ENCODE measurements at regions not wholly inside any gene's neighbourhood (a gene's known extent, or its start where the extent isn't known, plus 50 kb on each side); places are given as distances from the start of the nearest gene placed in this dataset.
"Not testable (repeated sequence)": the region's sequence is repeated elsewhere in the genome, so short reads cannot be mapped to it uniquely, and the experiment has no call there.

- DNase-seq (ENCODE audit: low spot score): no peak
These were observed 50.3 kb upstream of the OSBPL11 start for GRCh38 chr3:125645616-125646015.

- no peak for DNase-seq (ENCODE audit: low spot score)
These were observed 51.3 kb upstream of the OSBPL11 start for GRCh38 chr3:125646581-125646980.

DNA sequence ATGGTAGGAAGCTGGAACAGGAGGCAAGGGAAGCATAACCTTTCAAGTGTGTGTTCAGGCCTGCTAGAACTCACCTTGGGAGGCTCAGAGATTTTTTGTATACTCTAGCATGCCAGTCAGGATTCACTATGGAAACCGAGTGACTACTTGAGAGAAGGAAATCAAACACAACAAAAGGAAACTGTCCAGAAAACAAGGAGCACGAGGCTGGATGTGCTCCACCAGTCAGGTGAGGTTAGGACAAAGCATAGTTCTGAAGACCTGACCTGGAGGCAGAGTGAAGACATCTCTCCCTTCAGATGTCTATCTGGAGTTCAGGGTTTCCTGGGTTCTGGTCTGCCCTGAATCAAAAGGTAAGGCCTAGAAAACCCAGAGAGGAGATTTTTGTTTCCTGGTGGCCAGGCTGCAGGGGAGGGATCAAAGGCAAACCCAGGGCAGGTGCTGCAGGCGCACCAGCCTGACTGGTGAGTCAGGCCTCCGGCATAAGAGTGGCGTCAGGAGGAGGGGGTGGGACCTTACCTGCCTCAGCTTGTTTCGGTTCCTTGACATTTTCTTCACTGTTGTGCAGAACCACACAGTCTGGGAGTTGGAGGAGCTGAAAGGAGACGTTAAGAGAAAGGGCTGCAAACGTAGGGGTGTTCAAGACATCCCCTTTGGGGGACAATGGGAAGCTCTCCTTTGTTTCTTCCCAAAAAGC lies 52.2 kb upstream of the OSBPL11 start:
- peak; percentile 69 for DNase-seq (ENCODE audit: low spot score)

DNA sequence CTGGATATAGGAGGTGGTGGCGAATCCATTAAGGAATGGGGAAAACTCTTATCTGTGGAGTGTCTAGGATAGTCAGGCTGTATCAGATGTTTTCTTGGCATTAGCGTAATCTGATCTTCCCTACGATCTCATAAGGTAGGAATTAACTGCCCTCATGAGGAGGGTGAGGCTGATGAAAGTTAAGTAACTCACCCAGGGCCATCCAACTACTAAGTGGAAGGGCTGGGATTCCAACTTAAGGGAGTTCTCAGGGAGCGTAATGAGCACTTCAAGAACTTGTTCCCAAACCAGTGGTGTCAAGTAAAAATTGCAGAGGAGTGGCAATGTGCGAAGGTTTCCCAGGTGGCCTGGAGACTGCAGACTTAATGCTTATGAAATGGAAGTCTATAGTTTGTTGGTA lies 55.9 kb upstream of the OSBPL11 start:
- no peak for DNase-seq (ENCODE audit: low spot score)

- no peak for DNase-seq (ENCODE audit: low spot score)
These were observed 57.1 kb upstream of the OSBPL11 start for GRCh38 chr3:125652349-125652748.

DNA sequence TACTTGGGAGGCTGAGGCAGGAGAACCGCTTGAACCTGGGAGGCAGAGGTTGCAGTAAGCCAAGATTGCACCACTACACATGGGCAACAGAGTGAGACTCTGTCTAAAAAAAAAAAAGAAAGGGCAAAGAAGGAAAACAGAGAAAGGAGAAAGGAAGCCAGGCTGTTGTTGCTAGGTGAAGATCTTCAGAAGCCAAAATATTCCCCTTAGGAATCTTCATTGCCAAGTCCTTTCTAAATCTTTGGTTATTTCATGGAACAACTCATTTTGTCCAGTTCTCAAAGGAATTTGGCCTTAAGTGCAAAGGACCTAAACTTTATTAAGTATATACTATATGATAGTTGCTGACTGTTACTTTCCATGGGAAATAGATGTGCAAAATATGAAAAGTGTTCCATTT lies 59.2 kb upstream of the OSBPL11 start:
- no peak for DNase-seq (ENCODE audit: low spot score)

DNA sequence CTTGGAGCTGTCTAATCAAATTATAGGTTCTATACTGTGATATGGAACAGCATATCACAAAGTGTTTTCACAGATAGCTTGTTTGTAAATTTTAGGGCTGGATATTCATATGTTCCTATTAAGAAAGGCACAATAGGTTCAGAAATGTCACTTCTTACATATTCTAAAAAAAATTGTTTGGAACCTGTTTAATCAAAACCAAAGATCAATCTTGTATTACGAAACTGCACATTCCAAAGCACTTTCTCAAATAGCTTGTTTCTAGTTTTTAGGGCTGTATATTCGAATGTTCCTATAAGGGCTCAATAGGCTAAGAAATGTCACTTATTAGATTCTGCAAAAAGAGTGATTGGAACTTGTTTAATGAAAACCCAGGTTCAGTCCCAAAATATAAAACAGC lies 67.4 kb upstream of the OSBPL11 start:
- DNase-seq (ENCODE audit: low spot score): no peak

DNA sequence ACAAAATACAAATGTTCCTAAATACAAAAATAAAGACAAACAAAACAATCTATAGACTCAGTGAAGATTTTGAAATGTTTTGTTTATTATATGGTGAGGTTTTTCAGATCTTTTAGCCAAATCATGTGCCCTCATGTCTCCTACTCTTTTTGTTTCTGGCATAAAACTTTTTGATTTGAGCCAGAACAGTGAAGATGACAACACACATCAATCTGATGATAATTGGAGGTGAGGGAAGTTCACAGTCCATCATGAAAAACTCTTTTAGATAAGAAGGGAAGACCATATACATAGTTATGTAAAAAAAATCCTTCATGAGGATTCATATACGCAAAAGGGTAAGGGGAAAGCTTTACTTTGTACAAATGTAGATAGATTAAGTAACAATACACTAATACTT lies 75.1 kb upstream of the OSBPL11 start:
- DNase-seq (ENCODE audit: low spot score): no peak

GRCh38 chr3:125670945-125671344 lies 75.6 kb upstream of the OSBPL11 start:
- no peak for DNase-seq (ENCODE audit: low spot score)

- DNase-seq (ENCODE audit: low spot score): no peak
These were observed 76.4 kb upstream of the OSBPL11 start for GRCh38 chr3:125671461-125672243.

DNA sequence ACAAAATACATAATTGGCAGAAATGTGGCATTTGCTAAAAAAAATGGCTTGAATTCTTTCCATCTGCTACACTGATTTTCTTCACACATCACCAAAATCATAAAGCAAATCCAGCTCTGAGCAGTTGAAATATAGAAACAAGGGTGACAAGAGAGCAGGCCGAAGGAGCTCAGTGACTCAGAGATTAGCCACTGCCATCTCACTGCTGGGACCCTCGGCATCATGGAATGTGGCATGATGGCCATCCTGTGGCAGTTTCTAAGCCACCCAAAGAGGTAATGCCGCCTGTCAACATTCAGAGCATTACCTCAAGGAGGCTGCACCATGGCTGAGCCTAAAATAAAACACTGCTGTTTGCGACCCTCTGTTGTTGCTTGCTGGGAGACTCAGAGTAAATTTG lies 80.5 kb upstream of the OSBPL11 start:
- no peak for DNase-seq (ENCODE audit: low spot score)

- DNase-seq (ENCODE audit: low spot score): no peak
These were observed 84.0 kb upstream of the OSBPL11 start for GRCh38 chr3:125679258-125679657.

DNA sequence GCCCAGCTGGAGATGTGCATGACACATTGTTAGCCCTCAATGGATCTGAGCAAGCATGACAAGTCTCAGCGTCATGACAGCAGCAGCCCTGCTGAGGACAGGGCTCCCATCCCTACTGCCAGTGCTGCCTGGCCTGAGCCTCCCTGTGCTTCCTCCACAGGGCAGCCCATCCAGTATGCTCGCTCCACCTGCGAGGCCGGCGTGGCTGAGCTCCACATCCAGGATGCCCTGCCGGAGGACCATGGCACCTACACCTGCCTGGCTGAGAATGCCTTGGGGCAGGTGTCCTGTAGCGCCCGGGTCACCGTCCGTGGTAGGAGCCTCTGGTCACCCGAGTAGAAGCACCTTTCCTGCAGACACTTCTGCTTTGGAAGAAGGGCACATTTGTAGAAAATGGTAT lies 85.8 kb upstream of the OSBPL11 start:
- DNase-seq (ENCODE audit: low spot score): no peak

DNA sequence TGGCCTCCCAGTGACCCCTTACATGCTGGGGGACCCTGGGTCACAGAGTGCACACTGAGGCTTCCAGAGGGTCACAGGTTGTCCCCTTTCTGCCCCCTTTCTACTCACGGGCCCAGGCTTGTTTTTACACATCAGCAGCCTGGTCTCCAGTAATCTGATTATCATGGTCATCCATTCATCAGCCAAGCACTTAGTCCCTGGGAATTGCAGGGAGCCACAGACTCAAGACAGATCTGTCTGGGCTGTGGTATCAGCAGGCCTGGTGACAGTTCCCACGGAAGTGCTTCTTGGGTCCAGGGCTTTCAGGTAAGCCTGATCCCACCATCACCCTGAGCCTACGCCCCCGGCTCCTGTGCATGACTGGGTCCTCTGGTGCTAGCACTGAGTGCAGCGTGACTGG lies 86.6 kb upstream of the OSBPL11 start:
- DNase-seq (ENCODE audit: low spot score): not testable (repeated sequence)

GRCh38 chr3:125682610-125683009 lies 87.3 kb upstream of the OSBPL11 start:
- peak; percentile 53 for DNase-seq (ENCODE audit: low spot score)

DNA sequence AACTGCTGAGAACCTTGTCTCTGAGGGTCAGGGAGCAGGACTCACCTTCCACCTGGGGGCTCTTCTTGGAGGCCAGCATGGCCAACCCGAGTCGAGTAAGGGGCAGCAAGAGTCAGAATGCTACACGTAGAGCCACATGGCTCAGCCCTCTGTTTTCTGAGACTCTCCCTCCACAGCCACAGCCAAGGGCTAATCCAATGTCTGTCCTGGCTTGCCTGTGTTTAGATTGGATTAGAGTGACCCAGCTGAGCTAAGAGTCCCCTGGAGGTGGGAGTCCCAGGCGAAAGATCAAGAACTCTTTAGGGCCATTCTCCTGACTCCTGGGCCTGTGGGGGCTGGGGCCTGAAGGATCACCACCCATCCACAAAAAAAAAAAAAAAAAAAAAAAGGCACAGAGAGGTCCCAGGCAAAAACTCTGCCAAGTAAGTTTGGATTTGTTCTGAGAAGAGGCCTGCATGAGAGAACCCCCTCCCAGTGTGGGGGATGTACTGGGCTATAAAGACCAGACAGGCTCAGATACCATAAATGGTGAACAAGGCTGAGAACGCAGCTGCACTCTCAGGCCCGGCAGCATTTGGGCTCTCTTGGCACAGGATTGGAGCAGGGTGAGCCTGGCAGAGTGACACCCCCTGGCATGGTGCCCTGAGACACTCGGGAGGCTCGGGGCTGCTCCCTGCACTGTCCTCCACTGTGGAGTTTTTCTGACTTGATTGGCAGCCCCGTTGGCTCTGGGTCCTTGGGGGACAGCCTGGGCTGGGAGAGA lies 88.0 kb upstream of the OSBPL11 start:
- DNase-seq (ENCODE audit: low spot score): peak; percentile 79

DNA sequence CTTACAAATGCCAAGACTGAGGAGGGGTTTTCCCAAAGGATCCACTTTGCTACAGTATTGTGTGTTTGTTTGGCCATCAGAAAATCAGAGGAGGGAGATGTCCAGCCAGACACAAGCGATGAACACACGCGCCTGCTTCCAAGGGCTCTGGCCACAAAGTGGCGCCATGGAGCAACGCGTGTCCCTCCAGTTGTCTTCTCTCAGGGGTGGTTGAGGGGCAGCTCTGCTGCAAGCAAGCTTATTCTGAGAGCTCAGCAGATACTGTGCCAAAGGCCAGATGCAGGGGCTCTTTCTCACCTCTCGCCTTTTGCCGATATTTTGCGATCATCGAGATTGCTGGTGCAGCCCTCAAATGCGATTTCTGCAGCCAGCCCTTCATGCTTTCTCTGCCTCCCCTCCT lies 88.9 kb upstream of the OSBPL11 start:
- DNase-seq (ENCODE audit: low spot score): peak; percentile 50

GRCh38 chr3:125685741-125686140 lies 90.4 kb upstream of the OSBPL11 start:
- DNase-seq (ENCODE audit: low spot score): not testable (repeated sequence)

- DNase-seq (ENCODE audit: low spot score): no peak
These were observed 97.1 kb upstream of the OSBPL11 start for GRCh38 chr3:125692361-125692760.

- DNase-seq (ENCODE audit: low spot score): no peak
These were observed 98.6 kb upstream of the OSBPL11 start for GRCh38 chr3:125693887-125694286.

DNA sequence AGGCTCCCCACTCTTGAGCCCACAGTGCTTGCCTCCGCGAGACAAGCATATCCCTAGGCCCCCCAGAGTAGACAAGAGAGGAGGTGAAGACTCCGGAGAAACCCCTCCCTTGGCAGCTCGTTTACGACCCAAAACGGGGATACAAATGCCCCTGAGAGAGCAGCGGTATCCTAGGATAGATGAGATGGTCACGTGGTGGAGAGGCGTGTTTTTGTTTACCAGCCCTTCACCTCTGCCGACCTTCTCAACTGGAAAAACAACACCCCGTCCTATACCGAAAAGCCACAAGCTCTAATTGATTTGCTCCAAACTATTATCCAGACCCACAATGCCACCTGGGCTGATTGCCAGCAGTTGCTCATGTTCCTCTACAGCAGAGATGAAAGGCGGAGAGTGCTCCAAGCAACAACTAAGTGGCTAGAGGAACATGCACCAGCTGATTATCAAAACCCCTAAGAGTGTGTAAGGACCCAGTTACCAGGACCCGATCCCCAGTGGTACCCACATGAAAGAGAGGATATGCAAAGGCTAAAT lies 99.5 kb upstream of the OSBPL11 start:
- peak; percentile 9 for DNase-seq (ENCODE audit: low spot score)

GRCh38 chr3:125695688-125696087 lies 100.4 kb upstream of the OSBPL11 start:
- no peak for DNase-seq (ENCODE audit: low spot score)

Measured in umbilical cord (tissue), 1 donor.